HepG2 (cell line): ENCODE measurements at regions not wholly inside any gene's neighbourhood (a gene's known extent, or its start where the extent isn't known, plus 50 kb on each side); places are given as distances from the start of the nearest gene placed in this dataset.

ENCODE experiments used
- ASH2L ChIP-seq: fragments of 300-600, 200-600 bp; sonication (generic); IDR thresholded peaks from 2 replicates; pipeline ENCODE4 v1.7.0; 2017; ENCODE audit warnings: low read depth, mild to moderate bottlenecking, moderate library complexity, mixed read lengths, low read length; ENCODE audit not compliant: insufficient read length
- BCL6 ChIP-seq: IDR thresholded peaks from 2 replicates; pipeline ENCODE4 v1.6.1; 2016; ENCODE audit warnings: missing genetic modification reagents, missing compliant biosample characterization
- CEBPB ChIP-seq: IDR thresholded peaks from 2 replicates; pipeline ENCODE4 v1.6.1; 2011; ENCODE audit warnings: low read depth, low read length, improper control_type of control experiment, borderline replicate concordance
- CREM ChIP-seq, 2 experiments: sonication (generic) in 1 of 2; formaldehyde crosslinking in 1 of 2; IDR thresholded peaks; 2 replicates each; pipeline versions ENCODE4 v1.4.0 to v1.6.1; 2016 to 2020; ENCODE audit warnings: antibody characterized with exemption in 1 of 2, mild to moderate bottlenecking in 1 of 2, missing genetic modification reagents in 1 of 2
- E2F2 ChIP-seq: sonication (generic); formaldehyde crosslinking; IDR thresholded peaks from 2 replicates; pipeline ENCODE4 v1.4.0; 2020; ENCODE audit warnings: missing genetic modification reagents, borderline replicate concordance
- FOXA3 ChIP-seq: IDR thresholded peaks from 2 replicates; pipeline ENCODE4 v1.6.1; 2016; ENCODE audit warnings: missing genetic modification reagents, missing compliant biosample characterization
- FOXK1 ChIP-seq: sonication (generic); formaldehyde crosslinking; IDR thresholded peaks from 2 replicates; pipeline ENCODE4 v1.4.0; 2020; ENCODE audit warnings: low read depth, missing genetic modification reagents, borderline replicate concordance
- HMG20A ChIP-seq: IDR thresholded peaks from 2 replicates; pipeline ENCODE4 v1.6.1; 2016; ENCODE audit warnings: borderline replicate concordance
- PTBP1 ChIP-seq: fragments of 200-400 bp; formaldehyde crosslinking; IDR thresholded peaks from 2 replicates; pipeline ENCODE4 v1.6.1; 2018; ENCODE audit warnings: low read length, low read depth; ENCODE audit not compliant: poor library complexity, severe bottlenecking
- SOX13 ChIP-seq, 3 experiments: fragments of 450-650 bp in 1 of 3; sonication (generic) in 1 of 3; formaldehyde crosslinking in 1 of 3; IDR thresholded peaks in 2 of 3; conservative IDR thresholded peaks in 1 of 3; 2 replicates each; pipeline versions ENCODE4 v1.5.0 to v1.6.1; 2016 to 2020; ENCODE audit warnings: antibody characterized with exemption in 1 of 3, mild to moderate bottlenecking in 1 of 3, missing compliant biosample characterization in 1 of 3, missing genetic modification reagents in 1 of 3, moderate library complexity in 1 of 3
- SOX6 ChIP-seq, 2 experiments: fragments of 450-650 bp in 1 of 2; sonication (generic) in 1 of 2; formaldehyde crosslinking in 1 of 2; IDR thresholded peaks; 2 replicates each; pipeline versions ENCODE4 v1.4.0 to v1.6.1; 2017 to 2020; ENCODE audit warnings: antibody characterized with exemption in 1 of 2, mild to moderate bottlenecking in 1 of 2, missing genetic modification reagents in 1 of 2
- TCF7 ChIP-seq: sonication (generic); IDR thresholded peaks from 2 replicates; pipeline ENCODE4 v1.6.1; 2016; ENCODE audit warnings: antibody characterized with exemption, low read depth
- ZFYVE20 ChIP-seq: sonication (generic); formaldehyde crosslinking; IDR thresholded peaks from 2 replicates; pipeline ENCODE4 v1.8.0; 2023; ENCODE audit warnings: low read depth, mild to moderate bottlenecking, moderate library complexity, missing genetic modification reagents, borderline replicate concordance
- ZNF225 ChIP-seq: sonication (generic); formaldehyde crosslinking; IDR thresholded peaks from 2 replicates; pipeline ENCODE4 v1.4.0; 2020; ENCODE audit warnings: mild to moderate bottlenecking, missing genetic modification reagents
- ZNF281 ChIP-seq: sonication (generic); formaldehyde crosslinking; IDR thresholded peaks from 2 replicates; pipeline ENCODE4 v1.4.0; 2020; ENCODE audit warnings: missing genetic modification reagents, borderline replicate concordance
- ZNF331 ChIP-seq: sonication (generic); formaldehyde crosslinking; IDR thresholded peaks from 2 replicates; pipeline ENCODE4 v1.4.0; 2020; ENCODE audit warnings: missing genetic modification reagents
- ZNF362 ChIP-seq: sonication (generic); formaldehyde crosslinking; IDR thresholded peaks from 2 replicates; pipeline ENCODE4 v1.4.0; 2020; ENCODE audit warnings: missing genetic modification reagents, mild to moderate bottlenecking, borderline replicate concordance
- ZNF704 ChIP-seq: sonication (generic); formaldehyde crosslinking; IDR thresholded peaks from 2 replicates; pipeline ENCODE4 v1.8.1; 2023; ENCODE audit warnings: mild to moderate bottlenecking, inconsistent platforms, moderate library complexity, missing genetic modification reagents, borderline replicate concordance

GRCh38 chr7:34425631-34426384 is 232.2 kb upstream of the NPSR1 start (continued):
- TF ChIP-seq ZNF281 (CRISPR knock-in tag) (no peak), ZNF704 (CRISPR knock-in tag) (no peak), TCF7 (peak; percentile 70), ZNF331 (0 out of 2 replicates have a peak, but pooled peaks have one; percentile 18), ZNF225 (CRISPR knock-in tag) (no peak), CREM (IDR thresholded peaks at IDR 0.05) (peak; percentile 42; the same call in 1 of the 2 replicates), CREM (CRISPR knock-in tag; IDR thresholded peaks at IDR 0.05) (no peak), ASH2L (peak; percentile 25), FOXK1 (no peak), E2F2 (no peak), CEBPB (peak; percentile 74; the same call in 1 of the 2 replicates), FOXA3 (CRISPR knock-in tag) (0 out of 2 replicates have a peak, but pooled peaks have one; percentile 8), ZNF362 (peak; percentile 43; the same call in 1 of the 2 replicates), PTBP1 (no peak), HMG20A (CRISPR knock-in tag) (peak; percentile 26; the same call in 1 of the 2 replicates), BCL6 (CRISPR knock-in tag) (peak; percentile 93), SOX13 (IDR thresholded peaks at IDR 0.05) (peak; percentile 20; the same call in 1 of the 2 replicates), SOX13 (CRISPR knock-in tag; conservative IDR thresholded peaks at IDR 0.05 in 1 of 2, IDR thresholded peaks at IDR 0.05 in 1 of 2) (peak in 1 of 2 experiments; percentile 95; a peak in 2 of 4 replicates), SOX6 (IDR thresholded peaks at IDR 0.05) (no peak), SOX6 (CRISPR knock-in tag; IDR thresholded peaks at IDR 0.05) (peak; percentile 79), ZFYVE20 (CRISPR knock-in tag) (no peak)
